ENCODE measurements at regions not wholly inside any gene's neighbourhood (a gene's known extent, or its start where the extent isn't known, plus 50 kb on each side); places are given as distances from the start of the nearest gene placed in this dataset.
"Not testable (repeated sequence)": the region's sequence is repeated elsewhere in the genome, so short reads cannot be mapped to it uniquely, and the experiment has no call there.

DNA sequence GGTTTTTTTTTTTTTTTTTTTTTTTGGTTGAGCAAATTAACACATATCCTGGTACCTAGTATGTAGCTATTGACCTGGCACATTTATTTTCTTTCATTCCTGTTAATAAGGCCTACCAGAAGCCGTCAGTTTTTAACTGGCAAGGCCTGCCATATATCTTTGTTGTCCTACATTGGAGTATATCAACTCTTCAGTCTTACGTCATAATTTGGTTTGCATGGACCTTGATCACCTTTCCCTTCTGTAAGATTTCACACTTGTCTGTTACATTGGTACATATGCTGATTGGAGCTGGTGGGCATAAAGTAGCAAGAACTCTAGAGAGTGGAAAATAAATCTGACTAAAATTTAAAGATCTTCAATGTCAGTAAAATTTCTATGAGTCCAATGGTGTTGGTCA lies 1658.0 kb downstream of the C4orf33 start:
- no peak overlapping the region for H3K27ac ChIP-seq (ENCODE audit: insufficient read depth, low read length)
- no peak for DNase-seq (ENCODE audit: low read depth in 2 of 2)
- H3K36me3 ChIP-seq (ENCODE audit: control insufficient read depth, insufficient read depth, low read length) = no peaks in the 10 kb centered on the region
- no peak overlapping the region for H3K4me3 ChIP-seq (replicated peaks in 1 of 4; ENCODE audit: control extremely low read depth in 1 of 4, insufficient read depth in 1 of 4, low read depth in 3 of 4, low read length in 4 of 4)
- H3K4me1 ChIP-seq (ENCODE audit: control insufficient read depth, extremely low read depth, insufficient read depth, low read length) = no peaks in the 10 kb centered on the region
- no peaks in the 10 kb centered on the region for H3K27me3 ChIP-seq (ENCODE audit: control insufficient read depth, insufficient read depth, low read length)
- H3K79me2 ChIP-seq (ENCODE audit: control insufficient read depth, insufficient read depth, low read length) = no peaks in the 10 kb centered on the region
- H3K4me2 ChIP-seq (ENCODE audit: extremely low read depth, insufficient read depth, low read length) = no peak overlapping the region
- no peaks in the 10 kb centered on the region for H4K20me1 ChIP-seq (ENCODE audit: control insufficient read depth, extremely low read depth, insufficient read depth, low read length)
- H2AFZ ChIP-seq (ENCODE audit: low read length) = no peak overlapping the region
- H3K9ac ChIP-seq (ENCODE audit: insufficient read depth, low read length) = no peak overlapping the region
- H3K9me3 ChIP-seq (ENCODE audit: control insufficient read depth, insufficient read depth, low read depth, low read length) = no peaks in the 10 kb centered on the region
- no peak for TF ChIP-seq EZH2 (IDR thresholded peaks at IDR 0.05; ENCODE audit: low read length, missing control alignments)
- TF ChIP-seq, protein P1, sequence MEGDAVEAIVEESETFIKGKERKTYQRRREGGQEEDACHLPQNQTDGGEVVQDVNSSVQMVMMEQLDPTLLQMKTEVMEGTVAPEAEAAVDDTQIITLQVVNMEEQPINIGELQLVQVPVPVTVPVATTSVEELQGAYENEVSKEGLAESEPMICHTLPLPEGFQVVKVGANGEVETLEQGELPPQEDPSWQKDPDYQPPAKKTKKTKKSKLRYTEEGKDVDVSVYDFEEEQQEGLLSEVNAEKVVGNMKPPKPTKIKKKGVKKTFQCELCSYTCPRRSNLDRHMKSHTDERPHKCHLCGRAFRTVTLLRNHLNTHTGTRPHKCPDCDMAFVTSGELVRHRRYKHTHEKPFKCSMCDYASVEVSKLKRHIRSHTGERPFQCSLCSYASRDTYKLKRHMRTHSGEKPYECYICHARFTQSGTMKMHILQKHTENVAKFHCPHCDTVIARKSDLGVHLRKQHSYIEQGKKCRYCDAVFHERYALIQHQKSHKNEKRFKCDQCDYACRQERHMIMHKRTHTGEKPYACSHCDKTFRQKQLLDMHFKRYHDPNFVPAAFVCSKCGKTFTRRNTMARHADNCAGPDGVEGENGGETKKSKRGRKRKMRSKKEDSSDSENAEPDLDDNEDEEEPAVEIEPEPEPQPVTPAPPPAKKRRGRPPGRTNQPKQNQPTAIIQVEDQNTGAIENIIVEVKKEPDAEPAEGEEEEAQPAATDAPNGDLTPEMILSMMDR (conservative IDR thresholded peaks at IDR 0.05 in 1 of 2, IDR thresholded peaks at IDR 0.05 in 1 of 2; ENCODE audit: low read depth in 1 of 2, low read length in 2 of 2) = no peak

DNA sequence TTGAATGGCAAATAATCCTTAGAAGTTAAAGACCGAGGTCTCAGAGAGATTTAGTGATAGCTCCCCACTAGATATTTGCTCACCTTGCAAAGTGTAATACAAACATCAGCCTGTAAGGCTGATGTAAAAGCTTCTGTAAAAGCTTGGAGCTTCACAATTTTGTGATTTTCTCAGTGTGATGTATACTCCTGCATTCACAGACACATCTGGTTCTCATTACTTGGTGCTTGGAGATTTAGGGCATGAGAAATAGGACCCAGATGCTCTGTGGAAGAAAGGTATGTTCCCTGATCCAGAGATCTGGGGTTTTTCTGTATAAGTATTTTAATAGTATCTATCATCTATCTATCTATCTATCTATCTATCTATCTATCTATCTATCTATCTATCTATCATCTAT lies 1664.3 kb downstream of the C4orf33 start:
- Histone ChIP-seq H3K36me3 (ENCODE audit: control insufficient read depth, insufficient read depth, low read length) (no peaks in the 10 kb centered on the region), H3K9ac (ENCODE audit: insufficient read depth, low read length) (no peak overlapping the region), H3K27ac (ENCODE audit: insufficient read depth, low read length) (no peak overlapping the region), H3K27me3 (ENCODE audit: control insufficient read depth, insufficient read depth, low read length) (no peaks in the 10 kb centered on the region), H3K9me3 (ENCODE audit: control insufficient read depth, insufficient read depth, low read depth, low read length) (no peaks in the 10 kb centered on the region), H3K79me2 (ENCODE audit: control insufficient read depth, insufficient read depth, low read length) (no peaks in the 10 kb centered on the region), H3K4me1 (ENCODE audit: control insufficient read depth, extremely low read depth, insufficient read depth, low read length) (no peaks in the 10 kb centered on the region), H3K4me3 (replicated peaks in 1 of 4; ENCODE audit: control extremely low read depth in 1 of 4, insufficient read depth in 1 of 4, low read depth in 3 of 4, low read length in 4 of 4) (no peak overlapping the region), H2AFZ (ENCODE audit: low read length) (no peak overlapping the region), H3K4me2 (ENCODE audit: extremely low read depth, insufficient read depth, low read length) (no peak overlapping the region), H4K20me1 (ENCODE audit: control insufficient read depth, extremely low read depth, insufficient read depth, low read length) (no peaks in the 10 kb centered on the region)
- no peak for DNase-seq (ENCODE audit: low read depth in 2 of 2)
- TF ChIP-seq, protein P1 (conservative IDR thresholded peaks at IDR 0.05 in 1 of 2, IDR thresholded peaks at IDR 0.05 in 1 of 2; ENCODE audit: low read depth in 1 of 2, low read length in 2 of 2) = no peak
- no peak for TF ChIP-seq EZH2 (IDR thresholded peaks at IDR 0.05; ENCODE audit: low read length, missing control alignments)

GRCh38 chr4:130767384-130767783 lies 1671.4 kb downstream of the C4orf33 start:
- H2AFZ ChIP-seq (ENCODE audit: low read length); H3K9me3 ChIP-seq (ENCODE audit: control insufficient read depth, insufficient read depth, low read depth, low read length); H3K27ac ChIP-seq (ENCODE audit: insufficient read depth, low read length); H4K20me1 ChIP-seq (ENCODE audit: control insufficient read depth, extremely low read depth, insufficient read depth, low read length); H3K27me3 ChIP-seq (ENCODE audit: control insufficient read depth, insufficient read depth, low read length); H3K4me3 ChIP-seq (replicated peaks in 1 of 4; ENCODE audit: control extremely low read depth in 1 of 4, insufficient read depth in 1 of 4, low read depth in 3 of 4, low read length in 4 of 4); DNase-seq (ENCODE audit: low read depth in 2 of 2); H3K4me1 ChIP-seq (ENCODE audit: control insufficient read depth, extremely low read depth, insufficient read depth, low read length); H3K4me2 ChIP-seq (ENCODE audit: extremely low read depth, insufficient read depth, low read length); H3K79me2 ChIP-seq (ENCODE audit: control insufficient read depth, insufficient read depth, low read length); H3K36me3 ChIP-seq (ENCODE audit: control insufficient read depth, insufficient read depth, low read length); H3K9ac ChIP-seq (ENCODE audit: insufficient read depth, low read length): not testable (repeated sequence)

- H3K9me3 ChIP-seq (ENCODE audit: control insufficient read depth, insufficient read depth, low read depth, low read length); H2AFZ ChIP-seq (ENCODE audit: low read length); H3K36me3 ChIP-seq (ENCODE audit: control insufficient read depth, insufficient read depth, low read length); H3K27me3 ChIP-seq (ENCODE audit: control insufficient read depth, insufficient read depth, low read length); H3K4me2 ChIP-seq (ENCODE audit: extremely low read depth, insufficient read depth, low read length); H3K27ac ChIP-seq (ENCODE audit: insufficient read depth, low read length); DNase-seq (ENCODE audit: low read depth in 2 of 2); H3K4me3 ChIP-seq (replicated peaks in 1 of 4; ENCODE audit: control extremely low read depth in 1 of 4, insufficient read depth in 1 of 4, low read depth in 3 of 4, low read length in 4 of 4); H4K20me1 ChIP-seq (ENCODE audit: control insufficient read depth, extremely low read depth, insufficient read depth, low read length); H3K9ac ChIP-seq (ENCODE audit: insufficient read depth, low read length); H3K4me1 ChIP-seq (ENCODE audit: control insufficient read depth, extremely low read depth, insufficient read depth, low read length); H3K79me2 ChIP-seq (ENCODE audit: control insufficient read depth, insufficient read depth, low read length): not testable (repeated sequence)
These were observed 1677.0 kb downstream of the C4orf33 start for GRCh38 chr4:130772966-130773365.

All from fibroblast of lung (primary cell).